BLaER1 treated with 17β-estradiol and CSF1 and Interleukin-3, amounts not matched to agents 10 nM and 100 nM (cell line): ENCODE measurements at regions not wholly inside any gene's neighbourhood (a gene's known extent, or its start where the extent isn't known, plus 50 kb on each side); places are given as distances from the start of the nearest gene placed in this dataset.

Source experiments
- H3K27ac ChIP-seq, 11 experiments: shearing (Covaris generic); formaldehyde crosslinking; 2 replicates each; pipeline ENCODE4 v1.8.1; 2022
- H3K27me3 ChIP-seq, 11 experiments: shearing (Covaris generic); formaldehyde crosslinking; 2 replicates each; pipeline ENCODE4 v1.8.1; 2022
- H3K36me3 ChIP-seq, 11 experiments: shearing (Covaris generic); formaldehyde crosslinking; 2 replicates each; pipeline ENCODE4 v1.8.1; 2022
- H3K4me1 ChIP-seq, 10 experiments: shearing (Covaris generic); formaldehyde crosslinking; 2 replicates each; pipeline ENCODE4 v1.8.1; 2022
- H3K4me2 ChIP-seq, 11 experiments: shearing (Covaris generic); formaldehyde crosslinking; 2 replicates each; pipeline ENCODE4 v1.8.1; 2022
- H3K4me3 ChIP-seq, 10 experiments: shearing (Covaris generic); formaldehyde crosslinking; 2 replicates each; pipeline ENCODE4 v1.8.1; 2022
- H3K9ac ChIP-seq, 11 experiments: shearing (Covaris generic); formaldehyde crosslinking; 2 replicates each; pipeline ENCODE4 v1.8.1; 2022
- H3K9me3 ChIP-seq, 11 experiments: shearing (Covaris generic); formaldehyde crosslinking; replicated peaks in 1 of 11; 2 replicates each; pipeline ENCODE4 v1.8.1; 2022
- H4K20me1 ChIP-seq, 11 experiments: shearing (Covaris generic); formaldehyde crosslinking; 2 replicates each; pipeline ENCODE4 v1.8.1; 2022
- Cebpa-rat ChIP-seq, 11 experiments: shearing (Covaris generic); IDR thresholded peaks; 2 replicates each; pipeline ENCODE4 v1.8.1; 2022

- peak in 1 of 11 experiments; percentile 25; a peak in 1 of 22 replicates for TF ChIP-seq Cebpa-rat (IDR thresholded peaks at IDR 0.05)
- no peak overlapping the region for H3K27ac ChIP-seq
- H3K4me1 ChIP-seq: peaks cover 0 to 32% (median 8%) of the 10 kb centered on the region in 10 experiments; a peak in 11 of 20 replicates
- H3K9me3 ChIP-seq: no peaks in the 10 kb centered on the region
- no peaks in the 10 kb centered on the region for H3K36me3 ChIP-seq
- H4K20me1 ChIP-seq: no peaks in the 10 kb centered on the region
- no peaks in the 10 kb centered on the region for H3K27me3 ChIP-seq
- no peak overlapping the region for H3K4me3 ChIP-seq
- H3K4me2 ChIP-seq: no peak overlapping the region
- no peak overlapping the region for H3K9ac ChIP-seq
Observed at GRCh38 chr6:55670850-55671413, 91.9 kb upstream of the HMGCLL1 start.

- peaks cover 0 to 2% (median 0%) of the 10 kb centered on the region in 11 experiments; a peak in 2 of 22 replicates for H3K9me3 ChIP-seq
- no peak overlapping the region for H3K9ac ChIP-seq
- no peak overlapping the region for H3K27ac ChIP-seq
- TF ChIP-seq Cebpa-rat (IDR thresholded peaks at IDR 0.05): no peak
- peaks cover 0 to 17% (median under 1%) of the 10 kb centered on the region in 10 experiments; a peak in 7 of 20 replicates for H3K4me1 ChIP-seq
- H3K4me3 ChIP-seq: no peak overlapping the region
- no peaks in the 10 kb centered on the region for H3K27me3 ChIP-seq
- H3K4me2 ChIP-seq: peak overlapping the region in 3 of 11 experiments; percentile 19 to 30 (median 20); a peak in 3 of 22 replicates
- no peaks in the 10 kb centered on the region for H3K36me3 ChIP-seq
- H4K20me1 ChIP-seq: no peaks in the 10 kb centered on the region
Observed at GRCh38 chr6:55669028-55669427, 90.0 kb upstream of the HMGCLL1 start.

- H3K4me2 ChIP-seq: peak overlapping the region in 3 of 11 experiments; percentile 19 to 30 (median 20); a peak in 4 of 22 replicates
Observed at GRCh38 chr6:55668591-55668990, 89.6 kb upstream of the HMGCLL1 start.

GRCh38 chr6:55667341-55667740 lies 88.3 kb upstream of the HMGCLL1 start:
- H3K4me2 ChIP-seq: no peak overlapping the region
- H4K20me1 ChIP-seq: no peaks in the 10 kb centered on the region
- H3K36me3 ChIP-seq: no peaks in the 10 kb centered on the region
- H3K4me3 ChIP-seq: no peak overlapping the region
- H3K4me1 ChIP-seq: peaks cover 0 to 15% (median 0%) of the 10 kb centered on the region in 10 experiments; a peak in 6 of 20 replicates
- H3K9ac ChIP-seq: no peak overlapping the region
- H3K27me3 ChIP-seq: no peaks in the 10 kb centered on the region
- H3K9me3 ChIP-seq: peaks cover 0 to 8% (median 3%) of the 10 kb centered on the region in 11 experiments; a peak in 4 of 22 replicates
- TF ChIP-seq Cebpa-rat (IDR thresholded peaks at IDR 0.05): no peak
- no peak overlapping the region for H3K27ac ChIP-seq

More at GRCh38 chr6:55668591-55668990, 89.6 kb upstream of the HMGCLL1 start:
- H3K27me3 ChIP-seq: no peaks in the 10 kb centered on the region
- H3K9ac ChIP-seq: no peak overlapping the region
- H3K9me3 ChIP-seq: peaks cover 0 to 6% (median 1%) of the 10 kb centered on the region in 11 experiments; a peak in 4 of 22 replicates
- no peak overlapping the region for H3K27ac ChIP-seq
- TF ChIP-seq Cebpa-rat (IDR thresholded peaks at IDR 0.05): no peak
- H3K4me3 ChIP-seq: no peak overlapping the region
- no peaks in the 10 kb centered on the region for H3K36me3 ChIP-seq
- H4K20me1 ChIP-seq: no peaks in the 10 kb centered on the region
- peaks cover 0 to 15% (median 0%) of the 10 kb centered on the region in 10 experiments; a peak in 6 of 20 replicates for H3K4me1 ChIP-seq

- TF ChIP-seq Cebpa-rat (IDR thresholded peaks at IDR 0.05): no peak
- H3K9me3 ChIP-seq: peaks cover 0 to 8% (median 3%) of the 10 kb centered on the region in 11 experiments; a peak in 4 of 22 replicates
- no peak overlapping the region for H3K9ac ChIP-seq
- H3K27ac ChIP-seq: no peak overlapping the region
- no peaks in the 10 kb centered on the region for H3K36me3 ChIP-seq
- no peak overlapping the region for H3K4me3 ChIP-seq
- H3K4me2 ChIP-seq: no peak overlapping the region
- H3K27me3 ChIP-seq: no peaks in the 10 kb centered on the region
- H4K20me1 ChIP-seq: no peaks in the 10 kb centered on the region
- peaks cover 0 to 15% (median 0%) of the 10 kb centered on the region in 10 experiments; a peak in 6 of 20 replicates for H3K4me1 ChIP-seq
Observed at GRCh38 chr6:55666606-55667225, 87.7 kb upstream of the HMGCLL1 start.

- Histone ChIP-seq H3K27ac (no peak overlapping the region), H3K4me1 (peaks cover 0 to 15% (median 0%) of the 10 kb centered on the region in 10 experiments; a peak in 6 of 20 replicates)
Observed at GRCh38 chr6:55666037-55666436, 87.0 kb upstream of the HMGCLL1 start.

GRCh38 chr6:55664591-55665587 lies 85.9 kb upstream of the HMGCLL1 start:
- Histone ChIP-seq H3K4me3 (no peak overlapping the region), H3K9me3 (peaks cover 0 to 8% (median 3%) of the 10 kb centered on the region in 11 experiments; a peak in 4 of 22 replicates), H3K27ac (no peak overlapping the region), H4K20me1 (no peaks in the 10 kb centered on the region), H3K4me2 (no peak overlapping the region), H3K4me1 (peaks cover 0 to 13% (median 0%) of the 10 kb centered on the region in 10 experiments; a peak in 6 of 20 replicates), H3K36me3 (no peaks in the 10 kb centered on the region), H3K27me3 (no peaks in the 10 kb centered on the region), H3K9ac (no peak overlapping the region)
- TF ChIP-seq Cebpa-rat (IDR thresholded peaks at IDR 0.05): no peak

More at GRCh38 chr6:55666037-55666436, 87.0 kb upstream of the HMGCLL1 start:
- H4K20me1 ChIP-seq: no peaks in the 10 kb centered on the region
- no peaks in the 10 kb centered on the region for H3K27me3 ChIP-seq
- H3K9me3 ChIP-seq: peaks cover 0 to 8% (median 3%) of the 10 kb centered on the region in 11 experiments; a peak in 4 of 22 replicates
- no peak overlapping the region for H3K4me3 ChIP-seq
- H3K4me2 ChIP-seq: 0 out of 22 replicates have a peak overlapping the region, but pooled peaks of 1 of the 11 experiments have one; percentile 11
- no peaks in the 10 kb centered on the region for H3K36me3 ChIP-seq
- no peak overlapping the region for H3K9ac ChIP-seq
- TF ChIP-seq Cebpa-rat (IDR thresholded peaks at IDR 0.05): no peak

- no peak overlapping the region for H3K9ac ChIP-seq
Observed at GRCh38 chr6:55663914-55664313, 84.9 kb upstream of the HMGCLL1 start.

More at GRCh38 chr6:55663914-55664313, 84.9 kb upstream of the HMGCLL1 start:
- no peaks in the 10 kb centered on the region for H4K20me1 ChIP-seq
- peaks cover 0 to 7% (median 0%) of the 10 kb centered on the region in 10 experiments; a peak in 6 of 20 replicates for H3K4me1 ChIP-seq
- peaks cover 0 to 8% (median 3%) of the 10 kb centered on the region in 11 experiments; a peak in 4 of 22 replicates for H3K9me3 ChIP-seq
- TF ChIP-seq Cebpa-rat (IDR thresholded peaks at IDR 0.05): no peak
- no peak overlapping the region for H3K4me2 ChIP-seq
- H3K4me3 ChIP-seq: no peak overlapping the region
- H3K36me3 ChIP-seq: no peaks in the 10 kb centered on the region
- no peak overlapping the region for H3K27ac ChIP-seq
- no peaks in the 10 kb centered on the region for H3K27me3 ChIP-seq
